Gastroesophageal sphincter (tissue), 3 donors: ENCODE measurements at regions not wholly inside any gene's neighbourhood (a gene's known extent, or its start where the extent isn't known, plus 50 kb on each side); places are given as distances from the start of the nearest gene placed in this dataset.

Experiments used
- POLR2A ChIP-seq, 2 donors: fragments of 450-650 bp; IDR thresholded peaks; one replicate each; pipeline ENCODE4 v1.6.1; 2017; ENCODE audit warnings: antibody characterized with exemption in 2 of 2, mild to moderate bottlenecking in 2 of 2, moderate library complexity in 1 of 2
- POLR2AphosphoS5 ChIP-seq: sonication (generic); formaldehyde crosslinking; IDR thresholded peaks from one replicate; pipeline ENCODE4 v1.6.1; 2017; ENCODE audit warnings: antibody characterized with exemption
- TF ChIP-seq, protein P1 (sequence below), 4 experiments: fragments of 200-600 bp in 2 of 4; fragments of 450-650 bp in 2 of 4; sonication (generic) in 1 of 4; IDR thresholded peaks; one replicate each; pipeline ENCODE4 v1.5.1; 2017 to 2019; ENCODE audit warnings: antibody characterized with exemption in 4 of 4, mild to moderate bottlenecking in 2 of 4, moderate library complexity in 2 of 4

DNA sequence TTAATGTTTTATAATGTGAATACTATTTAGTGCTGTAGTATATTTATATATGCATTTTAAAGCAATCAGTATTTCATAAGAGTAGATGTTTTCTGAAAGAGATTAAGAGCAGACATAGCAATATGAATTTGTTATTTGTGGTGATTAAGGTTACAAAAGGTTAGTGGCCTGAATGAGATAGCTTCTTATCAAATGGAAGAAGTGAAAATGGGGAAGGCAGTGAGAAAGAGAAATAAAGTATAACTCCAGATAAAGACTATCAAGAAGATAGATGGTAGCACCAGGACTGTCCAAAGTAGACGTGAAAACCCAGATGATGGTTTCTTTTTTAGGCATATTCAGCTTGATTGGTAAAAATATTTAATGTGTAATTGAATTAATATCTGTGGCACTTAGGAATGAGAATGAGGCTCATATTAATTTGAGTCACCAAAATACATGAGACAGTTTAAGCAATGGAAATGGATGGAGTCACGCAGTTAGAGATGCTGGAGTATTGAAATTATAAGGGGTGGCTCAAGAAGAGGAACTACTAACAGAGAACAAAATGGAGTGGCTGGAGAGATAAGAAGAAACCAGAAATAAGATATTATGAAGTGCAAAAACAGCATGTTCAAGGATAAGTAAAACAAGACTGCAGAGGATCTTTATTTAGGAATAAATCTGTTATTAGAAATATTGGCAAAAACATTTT lies 288.0 kb upstream of the SEMA3C start:
- TF ChIP-seq, protein P1, sequence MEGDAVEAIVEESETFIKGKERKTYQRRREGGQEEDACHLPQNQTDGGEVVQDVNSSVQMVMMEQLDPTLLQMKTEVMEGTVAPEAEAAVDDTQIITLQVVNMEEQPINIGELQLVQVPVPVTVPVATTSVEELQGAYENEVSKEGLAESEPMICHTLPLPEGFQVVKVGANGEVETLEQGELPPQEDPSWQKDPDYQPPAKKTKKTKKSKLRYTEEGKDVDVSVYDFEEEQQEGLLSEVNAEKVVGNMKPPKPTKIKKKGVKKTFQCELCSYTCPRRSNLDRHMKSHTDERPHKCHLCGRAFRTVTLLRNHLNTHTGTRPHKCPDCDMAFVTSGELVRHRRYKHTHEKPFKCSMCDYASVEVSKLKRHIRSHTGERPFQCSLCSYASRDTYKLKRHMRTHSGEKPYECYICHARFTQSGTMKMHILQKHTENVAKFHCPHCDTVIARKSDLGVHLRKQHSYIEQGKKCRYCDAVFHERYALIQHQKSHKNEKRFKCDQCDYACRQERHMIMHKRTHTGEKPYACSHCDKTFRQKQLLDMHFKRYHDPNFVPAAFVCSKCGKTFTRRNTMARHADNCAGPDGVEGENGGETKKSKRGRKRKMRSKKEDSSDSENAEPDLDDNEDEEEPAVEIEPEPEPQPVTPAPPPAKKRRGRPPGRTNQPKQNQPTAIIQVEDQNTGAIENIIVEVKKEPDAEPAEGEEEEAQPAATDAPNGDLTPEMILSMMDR (IDR thresholded peaks at IDR 0.05) = no peak
- TF ChIP-seq POLR2AphosphoS5 = no peak
- TF ChIP-seq POLR2A (IDR thresholded peaks at IDR 0.05) = no peak
